ENCODE measurements at regions not wholly inside any gene's neighbourhood (a gene's known extent, or its start where the extent isn't known, plus 50 kb on each side); places are given as distances from the start of the nearest gene placed in this dataset.

GRCh38 chr21:31456201-31456600 lies 112.1 kb upstream of the TIAM1 start:
- no peak for DNase-seq (ENCODE audit: insufficient read length, low spot score)
- no peak for FAIRE-seq

GRCh38 chr21:31455506-31455905 lies 111.4 kb upstream of the TIAM1 start:
- DNase-seq (ENCODE audit: insufficient read length, low spot score) (no peak), FAIRE-seq (no peak)
- TF ChIP-seq POLR2A (IDR thresholded peaks at IDR 0.05; ENCODE audit: low read depth, low read length) = no peak

More at GRCh38 chr21:31456201-31456600, 112.1 kb upstream of the TIAM1 start:
- no peak for TF ChIP-seq POLR2A (IDR thresholded peaks at IDR 0.05; ENCODE audit: low read depth, low read length)

GRCh38 chr21:31450980-31451379 lies 106.9 kb upstream of the TIAM1 start:
- DNase-seq (ENCODE audit: insufficient read length, low spot score) (no peak), FAIRE-seq (no peak)
- TF ChIP-seq POLR2A (IDR thresholded peaks at IDR 0.05; ENCODE audit: low read depth, low read length) = no peak

- FAIRE-seq = no peak
- no peak for TF ChIP-seq POLR2A (IDR thresholded peaks at IDR 0.05; ENCODE audit: low read depth, low read length)
- no peak for DNase-seq (ENCODE audit: insufficient read length, low spot score)
These were observed 106.0 kb upstream of the TIAM1 start for GRCh38 chr21:31449921-31450535.

DNA sequence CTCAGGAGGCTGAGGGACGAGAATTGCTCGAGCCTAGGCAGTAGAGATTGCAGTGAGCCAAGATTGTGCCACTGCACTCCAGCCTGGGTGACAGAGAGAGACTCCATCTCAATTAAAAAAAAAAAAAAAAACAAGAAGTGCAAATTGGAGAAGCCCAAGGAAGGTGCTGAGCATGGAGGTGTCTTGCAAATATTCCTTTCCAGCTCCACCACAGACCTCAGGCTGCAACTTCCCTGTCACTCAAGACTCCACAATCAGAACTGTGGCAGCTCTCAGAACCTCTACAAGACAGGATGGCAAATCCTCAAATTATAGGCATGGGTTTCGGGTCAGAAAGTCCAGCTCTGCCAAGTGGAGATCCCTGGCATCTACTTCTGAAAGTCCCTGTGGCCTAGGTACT lies 104.4 kb upstream of the TIAM1 start:
- no peak for FAIRE-seq
- no peak for TF ChIP-seq POLR2A (IDR thresholded peaks at IDR 0.05; ENCODE audit: low read depth, low read length)
- no peak for DNase-seq (ENCODE audit: insufficient read length, low spot score)

DNA sequence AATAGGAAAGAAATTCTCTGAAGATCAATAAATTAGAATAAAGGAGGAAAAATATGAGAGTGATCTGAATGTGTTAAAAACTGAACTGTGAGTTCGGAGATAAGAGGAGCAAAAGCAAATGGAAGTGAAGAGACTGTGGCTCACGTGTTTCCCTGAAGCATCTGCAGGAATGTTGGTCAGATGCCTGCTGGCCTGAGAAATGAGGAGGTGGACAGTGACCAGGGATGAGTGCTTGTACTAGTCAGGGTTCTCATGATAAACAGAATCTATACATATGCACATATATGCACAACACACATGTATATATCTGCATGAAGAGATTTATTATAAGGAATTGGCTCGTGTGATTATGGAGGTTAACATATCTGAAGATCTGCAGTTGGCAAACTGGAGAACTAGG lies 103.4 kb upstream of the TIAM1 start:
- no peak for FAIRE-seq
- no peak for DNase-seq (ENCODE audit: insufficient read length, low spot score)
- no peak for TF ChIP-seq POLR2A (IDR thresholded peaks at IDR 0.05; ENCODE audit: low read depth, low read length)

GRCh38 chr21:31446226-31446855 lies 102.3 kb upstream of the TIAM1 start:
- DNase-seq (ENCODE audit: insufficient read length, low spot score) (no peak), FAIRE-seq (no peak)
- TF ChIP-seq POLR2A (IDR thresholded peaks at IDR 0.05; ENCODE audit: low read depth, low read length) = no peak

GRCh38 chr21:31445137-31445536 lies 101.1 kb upstream of the TIAM1 start:
- FAIRE-seq (no peak), DNase-seq (ENCODE audit: insufficient read length, low spot score) (no peak)
- TF ChIP-seq POLR2A (IDR thresholded peaks at IDR 0.05; ENCODE audit: low read depth, low read length) = no peak

- FAIRE-seq (no peak), DNase-seq (ENCODE audit: insufficient read length, low spot score) (no peak)
- no peak for TF ChIP-seq POLR2A (IDR thresholded peaks at IDR 0.05; ENCODE audit: low read depth, low read length)
These were observed 99.9 kb upstream of the TIAM1 start for GRCh38 chr21:31443736-31444521.

- FAIRE-seq (no peak), DNase-seq (ENCODE audit: insufficient read length, low spot score) (no peak)
- TF ChIP-seq POLR2A (IDR thresholded peaks at IDR 0.05; ENCODE audit: low read depth, low read length) = no peak
These were observed 98.3 kb upstream of the TIAM1 start for GRCh38 chr21:31442339-31442738.

- FAIRE-seq (no peak), DNase-seq (ENCODE audit: insufficient read length, low spot score) (no peak)
- no peak for TF ChIP-seq POLR2A (IDR thresholded peaks at IDR 0.05; ENCODE audit: low read depth, low read length)
These were observed 85.4 kb upstream of the TIAM1 start for GRCh38 chr21:31429506-31429905.

- no peak for TF ChIP-seq POLR2A (IDR thresholded peaks at IDR 0.05; ENCODE audit: low read depth, low read length)
- no peak for DNase-seq (ENCODE audit: insufficient read length, low spot score)
These were observed 82.3 kb upstream of the TIAM1 start for GRCh38 chr21:31426235-31426797.

DNA sequence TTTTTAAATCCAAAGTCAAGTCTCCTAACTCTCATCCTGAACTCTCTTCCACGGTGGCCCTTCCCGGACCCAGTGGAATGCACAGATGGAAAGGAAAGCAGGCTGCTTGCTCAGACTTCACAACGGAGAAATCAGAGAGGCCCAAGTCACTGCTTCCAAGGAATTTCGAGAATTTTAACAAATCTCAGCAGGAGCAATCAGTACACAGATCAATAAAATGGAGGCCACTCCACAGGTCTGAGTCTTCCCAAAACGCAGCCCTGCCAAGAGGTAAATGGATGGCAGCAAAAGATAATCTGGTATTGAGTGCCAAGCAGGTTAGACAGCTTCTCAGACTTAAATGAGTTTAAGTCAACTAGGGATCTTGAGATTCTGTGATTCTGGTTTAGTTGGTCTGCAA lies 81.1 kb upstream of the TIAM1 start:
- TF ChIP-seq POLR2A (IDR thresholded peaks at IDR 0.05; ENCODE audit: low read depth, low read length) = no peak
- FAIRE-seq (no peak), DNase-seq (ENCODE audit: insufficient read length, low spot score) (no peak)

More at GRCh38 chr21:31426235-31426797, 82.3 kb upstream of the TIAM1 start:
- no peak for FAIRE-seq

- DNase-seq (ENCODE audit: insufficient read length, low spot score) = no peak
- FAIRE-seq = no peak
- no peak for TF ChIP-seq POLR2A (IDR thresholded peaks at IDR 0.05; ENCODE audit: low read depth, low read length)
These were observed 80.0 kb upstream of the TIAM1 start for GRCh38 chr21:31424058-31424457.
